H1 (cell line): ENCODE measurements at regions not wholly inside any gene's neighbourhood (a gene's known extent, or its start where the extent isn't known, plus 50 kb on each side); places are given as distances from the start of the nearest gene placed in this dataset.

Experiments
- CTCF ChIA-PET: fragments of 300-600 bp; sonication (Branson Sonifier 250); formaldehyde crosslinking; loops from one replicate; lab custom pipeline; 2021; ENCODE audit not compliant: partially characterized antibody; lab: Charles Lee
- POLR2A ChIA-PET: fragments of 300-600 bp; sonication (Branson Sonifier 250); formaldehyde crosslinking; loops from one replicate; lab custom pipeline; 2021; ENCODE audit warnings: inconsistent platforms; ENCODE audit not compliant: partially characterized antibody; lab: Charles Lee
- DNase-seq, 2 experiments: peaks; one replicate each; pipeline versions ENCODE4 v3.0.0 to v3.0.0-alpha.2; 2010 to 2022; ENCODE audit warnings: low spot score in 2 of 2, low read depth in 1 of 2, mixed read lengths in 1 of 2
- FAIRE-seq: peaks from 2 replicates; lab custom pipeline; 2011; peaks lifted over from hg19 to GRCh38; lab: Jason Lieb, UNC
- H2AFZ ChIP-seq: 2 replicates; pipeline ENCODE4 v1.8.1; 2012; ENCODE audit warnings: low read length, inconsistent platforms
- H2AK5ac ChIP-seq: 2 replicates; pipeline ENCODE4 v1.6.1; 2013; ENCODE audit warnings: low read depth, low read length
- H2BK120ac ChIP-seq: replicated peaks from 2 replicates; pipeline ENCODE3; 2013; ENCODE audit warnings: low read depth, low read length, inconsistent platforms
- H2BK12ac ChIP-seq: 2 replicates; pipeline ENCODE4 v1.6.1; 2013; ENCODE audit warnings: low read depth, low read length
- H2BK15ac ChIP-seq: 2 replicates; pipeline ENCODE4 v1.6.1; 2013; ENCODE audit warnings: low read length
- H2BK20ac ChIP-seq: 2 replicates; pipeline ENCODE4 v1.6.1; 2013; ENCODE audit warnings: low read length
- H2BK5ac ChIP-seq: 2 replicates; pipeline ENCODE4 v1.6.1; 2013; ENCODE audit warnings: low read depth, low read length
- H3K14ac ChIP-seq: 2 replicates; pipeline ENCODE4 v1.6.1; 2013; ENCODE audit warnings: inconsistent platforms; ENCODE audit not compliant: insufficient read length
- H3K18ac ChIP-seq: 2 replicates; pipeline ENCODE4 v1.6.1; 2013; ENCODE audit warnings: low read length; ENCODE audit errors: extremely low read depth
- H3K23ac ChIP-seq: 2 replicates; pipeline ENCODE4 v1.6.1; 2013; ENCODE audit warnings: inconsistent platforms; ENCODE audit not compliant: insufficient read length
- H3K23me2 ChIP-seq: 2 replicates; pipeline ENCODE4 v1.6.1; 2013; ENCODE audit warnings: low read depth, low read length
- H3K27ac ChIP-seq: 2 replicates; pipeline ENCODE4 v1.6.1; 2011; ENCODE audit warnings: low read depth, low read length, inconsistent platforms
- H3K27me3 ChIP-seq, 4 experiments: replicated peaks in 1 of 4; 1 replicate in 1 of 4; 2 replicates in 3 of 4; pipeline versions ENCODE4 v1.6.1 to v1.8.1; 2011 to 2013; ENCODE audit warnings: low read length in 3 of 4, mild to moderate bottlenecking in 3 of 4, inconsistent platforms in 2 of 4, mixed read lengths in 2 of 4, moderate library complexity in 1 of 4; ENCODE audit not compliant: control insufficient read depth in 3 of 4, insufficient read depth in 3 of 4; ENCODE audit errors: extremely low read depth in 1 of 4
- H3K36me3 ChIP-seq, 4 experiments: 2 replicates each; pipeline versions ENCODE4 v1.6.1 to v1.8.1; 2011 to 2013; ENCODE audit warnings: mild to moderate bottlenecking in 4 of 4, low read length in 3 of 4, moderate library complexity in 2 of 4, control low read depth in 1 of 4, inconsistent platforms in 1 of 4; ENCODE audit not compliant: insufficient read depth in 4 of 4, control insufficient read depth in 2 of 4
- H3K4ac ChIP-seq: replicated peaks from 2 replicates; pipeline ENCODE3; 2013; ENCODE audit warnings: low read length, low read depth, mixed read lengths, inconsistent platforms; ENCODE audit not compliant: insufficient read length
- H3K4me1 ChIP-seq, 4 experiments: replicated peaks in 1 of 4; 1 replicate in 1 of 4; 2 replicates in 3 of 4; pipeline versions ENCODE4 v1.6.1 to v1.8.1; 2011 to 2013; ENCODE audit warnings: low read length in 3 of 4, inconsistent platforms in 2 of 4, mixed read lengths in 1 of 4; ENCODE audit not compliant: insufficient read depth in 4 of 4, control insufficient read depth in 3 of 4
- H3K4me2 ChIP-seq, 2 experiments: 2 replicates each; pipeline versions ENCODE4 v1.6.1 to v1.8.1; 2011 to 2013; ENCODE audit warnings: low read depth in 2 of 2, low read length in 2 of 2, control low read depth in 1 of 2, inconsistent platforms in 1 of 2, mild to moderate bottlenecking in 1 of 2; ENCODE audit not compliant: insufficient read depth in 1 of 2
- H3K4me3 ChIP-seq, 4 experiments: fragments of 200-600, 300-600 bp in 1 of 4; sonication (generic), shearing (Covaris generic), sonication (Bioruptor Twin) in 1 of 4; 2 replicates each; pipeline versions ENCODE4 v1.5.1 to v1.8.1; 2011 to 2016; ENCODE audit warnings: low read length in 4 of 4, low read depth in 3 of 4, control low read depth in 2 of 4, inconsistent platforms in 2 of 4, mild to moderate bottlenecking in 2 of 4, mixed read lengths in 1 of 4, moderate library complexity in 1 of 4; ENCODE audit not compliant: insufficient read depth in 2 of 4; ENCODE audit errors: extremely low read depth in 1 of 4
- H3K56ac ChIP-seq: replicated peaks from 2 replicates; pipeline ENCODE3; 2013; ENCODE audit warnings: low read depth, mild to moderate bottlenecking, mixed read lengths, low read length, inconsistent platforms; ENCODE audit not compliant: insufficient read length
- H3K79me1 ChIP-seq: 2 replicates; pipeline ENCODE4 v1.6.1; 2013; ENCODE audit warnings: low read depth, low read length, control low read depth
- H3K79me2 ChIP-seq, 2 experiments: 2 replicates each; pipeline versions ENCODE4 v1.6.1 to v1.8.1; 2012 to 2013; ENCODE audit warnings: low read length in 2 of 2, mild to moderate bottlenecking in 2 of 2, inconsistent platforms in 1 of 2; ENCODE audit not compliant: insufficient read depth in 2 of 2, control insufficient read depth in 1 of 2
- H3K9ac ChIP-seq, 4 experiments: replicated peaks in 1 of 4; 1 replicate in 1 of 4; 2 replicates in 3 of 4; pipeline versions ENCODE4 v1.6.1 to v1.8.1; 2011 to 2013; ENCODE audit warnings: low read depth in 3 of 4, low read length in 3 of 4, control low read depth in 2 of 4, mild to moderate bottlenecking in 2 of 4, moderate library complexity in 2 of 4, inconsistent platforms in 1 of 4; ENCODE audit errors: extremely low read depth in 1 of 4
- H3K9me3 ChIP-seq, 2 experiments: 2 replicates each; pipeline versions ENCODE4 v1.6.1 to v1.8.1; 2012 to 2013; ENCODE audit warnings: mild to moderate bottlenecking in 2 of 2, moderate library complexity in 2 of 2, control low read depth in 1 of 2, inconsistent platforms in 1 of 2, low read depth in 1 of 2, low read length in 1 of 2, mixed read lengths in 1 of 2; ENCODE audit not compliant: insufficient read depth in 2 of 2
- H4K20me1 ChIP-seq, 2 experiments: replicated peaks in 1 of 2; 2 replicates each; pipeline versions ENCODE3 to v1.8.1; 2011 to 2013; ENCODE audit warnings: inconsistent platforms in 2 of 2, low read length in 2 of 2, mild to moderate bottlenecking in 1 of 2; ENCODE audit not compliant: insufficient read depth in 2 of 2, control insufficient read depth in 1 of 2
- H4K5ac ChIP-seq: 2 replicates; pipeline ENCODE4 v1.6.1; 2013; ENCODE audit warnings: low read length, low read depth, mixed read lengths, inconsistent platforms; ENCODE audit not compliant: insufficient read length
- H4K8ac ChIP-seq: 2 replicates; pipeline ENCODE4 v1.8.0; 2013; ENCODE audit warnings: mild to moderate bottlenecking, moderate library complexity, low read length, inconsistent platforms; ENCODE audit not compliant: insufficient read depth; ENCODE audit errors: extremely low read depth
- H4K91ac ChIP-seq: replicated peaks from 2 replicates; pipeline ENCODE3; 2013; ENCODE audit warnings: low read length, mixed read lengths, inconsistent platforms; ENCODE audit not compliant: insufficient read length
- ASH2L ChIP-seq: fragments of 200-600, 300-600 bp; sonication (generic); IDR thresholded peaks from one replicate; pipeline ENCODE4 v1.7.1; 2017; ENCODE audit warnings: low read length
- BRCA1 ChIP-seq: IDR thresholded peaks from 2 replicates; pipeline ENCODE4 v1.6.1; 2012; ENCODE audit warnings: low read depth, low read length, improper control_type of control experiment
- CBX5 ChIP-seq: fragments of 300-800, 300-1000 bp; sonication (generic); IDR thresholded peaks from 2 replicates; pipeline ENCODE4 v1.7.1; 2016; ENCODE audit warnings: antibody characterized with exemption, low read length, low read depth
- CHD1 ChIP-seq: IDR thresholded peaks from 2 replicates; pipeline ENCODE4 v1.6.1; 2012; ENCODE audit warnings: low read depth, low read length, improper control_type of control experiment
- CHD2 ChIP-seq: IDR thresholded peaks from 2 replicates; pipeline ENCODE4 v1.6.1; 2012; ENCODE audit warnings: low read length, improper control_type of control experiment
- CREB1 ChIP-seq: IDR thresholded peaks from 2 replicates; pipeline ENCODE4 v1.6.1; 2012; ENCODE audit warnings: inconsistent platforms
- EZH2 ChIP-seq: fragments of 200-600 bp; sonication (generic); IDR thresholded peaks from 2 replicates; pipeline ENCODE4 v1.7.1; 2012; ENCODE audit warnings: low read depth, mild to moderate bottlenecking, moderate library complexity, low read length, inconsistent platforms; ENCODE audit not compliant: severe bottlenecking
- HDAC2 ChIP-seq, 2 experiments: fragments of 300-600 bp in 1 of 2; sonication (generic) in 1 of 2; IDR thresholded peaks; 2 replicates each; pipeline ENCODE4 v1.6.1; 2011 to 2012; ENCODE audit warnings: low read depth in 2 of 2, low read length in 2 of 2, mild to moderate bottlenecking in 2 of 2, moderate library complexity in 2 of 2, borderline replicate concordance in 1 of 2, inconsistent platforms in 1 of 2
- KDM4A ChIP-seq: IDR thresholded peaks from one replicate; pipeline ENCODE4 v1.7.1; 2012; ENCODE audit warnings: low read depth, mild to moderate bottlenecking, moderate library complexity, low read length, inconsistent platforms; ENCODE audit not compliant: severe bottlenecking
- POLR2A ChIP-seq, 2 experiments: IDR thresholded peaks; 1 replicate in 1 of 2; 2 replicates in 1 of 2; pipeline ENCODE4 v1.6.1; 2011; ENCODE audit warnings: low read depth in 2 of 2, low read length in 2 of 2, mild to moderate bottlenecking in 2 of 2; ENCODE audit errors: control extremely low read depth in 1 of 2
- POLR2AphosphoS5 ChIP-seq: IDR thresholded peaks from 2 replicates; pipeline ENCODE4 v1.6.1; 2011; ENCODE audit warnings: low read depth, low read length
- RXRA ChIP-seq: IDR thresholded peaks from 2 replicates; pipeline ENCODE4 v1.6.1; 2011; ENCODE audit warnings: low read depth, mild to moderate bottlenecking, low read length, moderate library complexity; ENCODE audit not compliant: insufficient read depth
- SP1 ChIP-seq: IDR thresholded peaks from 2 replicates; pipeline ENCODE4 v1.6.1; 2011; ENCODE audit warnings: low read depth, low read length
- WGBS, 2 experiments: shearing (Covaris generic) in 1 of 2; methylation state at CpG; one replicate each; pipeline versions ENCODE4 v1.1.6 to v1.1.7; 2013 to 2015; ENCODE audit warnings: low lambda C conversion rate in 2 of 2, mixed read lengths in 2 of 2, inconsistent platforms in 1 of 2, low coverage in 1 of 2, missing lambda C conversion rate in 1 of 2; ENCODE audit not compliant: insufficient replicate concordance in 2 of 2, insufficient coverage in 1 of 2, insufficient read length in 1 of 2; ENCODE audit errors: extremely low coverage in 1 of 2, missing lambda C conversion rate in 1 of 2; 5-methylcytosine and 5-hydroxymethylcytosine counted together
- TF ChIP-seq, protein P1 (sequence below): IDR thresholded peaks from 2 replicates; pipeline ENCODE4 v1.6.1; 2012; ENCODE audit warnings: inconsistent platforms
- TF ChIP-seq, protein P2 (sequence below): IDR thresholded peaks from 2 replicates; pipeline ENCODE4 v1.6.1; 2011; ENCODE audit warnings: low read depth, mild to moderate bottlenecking, low read length; ENCODE audit not compliant: insufficient read depth

DNA sequence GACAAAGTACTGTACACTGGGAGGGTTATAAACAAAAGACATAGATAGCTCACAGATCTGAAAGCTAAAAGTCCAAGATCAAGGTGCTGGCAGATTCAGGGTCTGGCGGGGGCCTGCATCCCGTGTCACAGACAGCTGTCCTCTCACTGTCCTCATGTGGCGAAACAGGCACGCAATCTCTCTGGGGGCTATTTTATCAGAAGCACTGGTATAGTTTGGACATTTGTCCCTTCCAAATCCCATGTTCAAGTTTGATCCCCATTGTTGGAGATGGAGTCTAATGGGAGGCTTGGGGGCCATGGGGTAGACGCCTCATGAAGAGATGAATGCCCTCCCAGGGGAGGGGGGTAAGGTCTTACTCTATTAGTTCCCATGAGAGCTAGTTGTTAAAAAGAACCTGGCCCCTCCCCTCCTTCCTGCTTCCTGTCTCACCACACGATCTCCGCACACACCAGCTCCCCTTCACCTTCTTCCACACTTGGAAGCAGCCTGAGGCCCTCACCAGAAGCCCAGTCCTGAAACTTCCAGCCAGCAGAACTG lies 72.5 kb upstream of the UCN3 start:
- Histone ChIP-seq H3K79me1 (no peaks in the 10 kb centered on the region), H3K27me3 (no peaks in the 10 kb centered on the region; a peak in 1 of 7 replicates), H3K4me3 (no peak overlapping the region), H3K4me2 (no peak overlapping the region), H3K23me2 (no peaks in the 10 kb centered on the region), H4K8ac (no peak overlapping the region), H2BK5ac (no peak overlapping the region), H3K14ac (no peak overlapping the region), H2BK12ac (no peak overlapping the region), H4K5ac (no peak overlapping the region), H3K23ac (no peak overlapping the region), H3K79me2 (no peaks in the 10 kb centered on the region), H2AFZ (no peak overlapping the region), H4K20me1 (no peaks in the 10 kb centered on the region), H3K18ac (no peak overlapping the region), H4K91ac (no peak overlapping the region), H3K9ac (no peak overlapping the region), H3K9me3 (no peaks in the 10 kb centered on the region), H2BK20ac (no peak overlapping the region), H2BK15ac (no peak overlapping the region), H2BK120ac (no peak overlapping the region), H3K27ac (no peak overlapping the region), H3K4ac (no peak overlapping the region), H3K36me3 (no peaks in the 10 kb centered on the region), H2AK5ac (no peak overlapping the region), H3K4me1 (no peaks in the 10 kb centered on the region; a peak in 1 of 7 replicates), H3K56ac (no peak overlapping the region)
- 88% methylated on average over 7 of the region's 7 CpGs; no CpG with 5 or more reads in 1 of the 2 experiments for WGBS, 2 experiments
- POLR2A ChIA-PET = no interaction called here
- CTCF ChIA-PET = interaction anchor here (1.1 to 3.2 kb wide), 3 partner anchors 9 to 442 kb away, joined by 3 to 21 read pairs (median 4); no protein-coding TSS in a partner anchor
- FAIRE-seq = no peak
- no peak for TF ChIP-seq SP1
- TF ChIP-seq CHD2 = no peak
- no peak for TF ChIP-seq POLR2AphosphoS5
- TF ChIP-seq ASH2L = no peak
- TF ChIP-seq, protein P1, sequence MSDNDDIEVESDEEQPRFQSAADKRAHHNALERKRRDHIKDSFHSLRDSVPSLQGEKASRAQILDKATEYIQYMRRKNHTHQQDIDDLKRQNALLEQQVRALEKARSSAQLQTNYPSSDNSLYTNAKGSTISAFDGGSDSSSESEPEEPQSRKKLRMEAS = no peak
- TF ChIP-seq CBX5 = no peak
- no peak for TF ChIP-seq HDAC2 (IDR thresholded peaks at IDR 0.05; ENCODE audit: borderline replicate concordance in 1 of 2, low read depth in 2 of 2, low read length in 2 of 2)
- TF ChIP-seq, protein P2, sequence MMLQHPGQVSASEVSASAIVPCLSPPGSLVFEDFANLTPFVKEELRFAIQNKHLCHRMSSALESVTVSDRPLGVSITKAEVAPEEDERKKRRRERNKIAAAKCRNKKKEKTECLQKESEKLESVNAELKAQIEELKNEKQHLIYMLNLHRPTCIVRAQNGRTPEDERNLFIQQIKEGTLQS = no peak
- TF ChIP-seq KDM4A = no peak
- no peak for TF ChIP-seq CHD1
- no peak for TF ChIP-seq EZH2
- no peak for TF ChIP-seq POLR2A (IDR thresholded peaks at IDR 0.05; ENCODE audit: control extremely low read depth in 1 of 2, low read depth in 2 of 2, low read length in 2 of 2)
- no peak for TF ChIP-seq CREB1
- no peak for TF ChIP-seq RXRA
- TF ChIP-seq BRCA1 = no peak
- DNase-seq = no peak
